GF-D8 (cell line): ENCODE measurements at regions not wholly inside any gene's neighbourhood (a gene's known extent, or its start where the extent isn't known, plus 50 kb on each side); places are given as distances from the start of the nearest gene placed in this dataset.

Experiments
- DNase-seq: peaks from one replicate; lab custom pipeline; 2025; lab: John Stamatoyannopoulos, UW

GRCh38 chr14:53517270-53517960 lies 364.3 kb upstream of the DDHD1 start:
- no peak for DNase-seq

- DNase-seq, result no peak
Observed at GRCh38 chr14:53516261-53516774, 363.2 kb upstream of the DDHD1 start.

- no peak for DNase-seq
Observed at GRCh38 chr14:53515276-53515675, 362.2 kb upstream of the DDHD1 start.

GRCh38 chr14:53514197-53514596 lies 361.1 kb upstream of the DDHD1 start:
- no peak for DNase-seq

- DNase-seq, result no peak
Observed at GRCh38 chr14:53510281-53510912, 357.3 kb upstream of the DDHD1 start.

GRCh38 chr14:53509276-53510244 lies 356.4 kb upstream of the DDHD1 start:
- no peak for DNase-seq

GRCh38 chr14:53501361-53502211 lies 348.5 kb upstream of the DDHD1 start:
- DNase-seq, result no peak

GRCh38 chr14:53500191-53500590 lies 347.1 kb upstream of the DDHD1 start:
- DNase-seq, result no peak

GRCh38 chr14:53496668-53497067 lies 343.5 kb upstream of the DDHD1 start:
- DNase-seq, result no peak

- DNase-seq, result no peak
Observed at GRCh38 chr14:53495846-53496343, 342.8 kb upstream of the DDHD1 start.

GRCh38 chr14:53494587-53494986 lies 341.5 kb upstream of the DDHD1 start:
- DNase-seq, result no peak

GRCh38 chr14:53493860-53494259 lies 340.7 kb upstream of the DDHD1 start:
- DNase-seq, result no peak

GRCh38 chr14:53493320-53493719 lies 340.2 kb upstream of the DDHD1 start:
- DNase-seq, result no peak

GRCh38 chr14:53491884-53492277 lies 338.8 kb upstream of the DDHD1 start:
- no peak for DNase-seq

GRCh38 chr14:53491256-53491883 lies 338.2 kb upstream of the DDHD1 start:
- no peak for DNase-seq

- no peak for DNase-seq
Observed at GRCh38 chr14:53478174-53478573, 325.1 kb upstream of the DDHD1 start.

GRCh38 chr14:53473480-53473879 lies 320.4 kb upstream of the DDHD1 start:
- no peak for DNase-seq

GRCh38 chr14:53472306-53472705 lies 319.2 kb upstream of the DDHD1 start:
- DNase-seq, result no peak

GRCh38 chr14:53470351-53471043 lies 317.4 kb upstream of the DDHD1 start:
- DNase-seq, result no peak

GRCh38 chr14:53468876-53469275 lies 315.8 kb upstream of the DDHD1 start:
- no peak for DNase-seq
